GM12878 (cell line): ENCODE measurements at regions not wholly inside any gene's neighbourhood (a gene's known extent, or its start where the extent isn't known, plus 50 kb on each side); places are given as distances from the start of the nearest gene placed in this dataset.

Experiments
- ATAC-seq: fragments of 200-7000 bp; cut with Tn5 transposase; 3 replicates; pipeline ENCODE4 v1.9.1; 2020; ENCODE audit warnings: mild to moderate bottlenecking, moderate library complexity
- BruUV-seq: library from RNA; stranded (reverse); fragments of 400-500 nt; replicated peaks from 2 replicates; lab custom pipeline; 2021; lab: Mats Ljungman, UMichigan
- CTCF ChIA-PET: fragments of 300-600 bp; sonication (Branson Sonifier 250); formaldehyde crosslinking; extraction: SDS; loops from one replicate; lab custom pipeline; 2021; ENCODE audit warnings: inconsistent platforms; lab: Yijun Ruan, JAX
- POLR2A ChIA-PET: fragments of 350-600 bp; formaldehyde crosslinking; extraction: SDS; loops from one replicate; lab custom pipeline; 2021; ENCODE audit warnings: inconsistent platforms; lab: Charles Lee
- RAD21 ChIA-PET: fragments of 300-600 bp; sonication (Branson Sonifier 250); formaldehyde crosslinking; loops from one replicate; lab custom pipeline; 2023; ENCODE audit warnings: antibody characterized with exemption; ENCODE audit not compliant: unreplicated experiment; lab: Charles Lee
- SMC1A ChIA-PET: fragments of 300-600 bp; sonication (Branson Sonifier 250); formaldehyde crosslinking; loops from one replicate; lab custom pipeline; 2023; ENCODE audit not compliant: unreplicated experiment, uncharacterized antibody; lab: Charles Lee
- DNase-seq: peaks from one replicate; pipeline ENCODE4 v3.0.0-alpha.2; 2011; ENCODE audit warnings: low read depth, low spot score
- FAIRE-seq: peaks from 3 replicates; lab custom pipeline; 2011; peaks lifted over from hg19 to GRCh38; lab: Jason Lieb, UNC
- H2AFZ ChIP-seq: 2 replicates; pipeline ENCODE4 v1.6.0; 2011; ENCODE audit warnings: low read depth, low read length, control low read depth; ENCODE audit not compliant: control insufficient read depth
- H3K27ac ChIP-seq: 2 replicates; pipeline ENCODE4 v1.5.1; 2011; ENCODE audit warnings: control low read depth; ENCODE audit not compliant: control insufficient read depth, insufficient read depth
- H3K27me3 ChIP-seq, 2 experiments: replicated peaks in 1 of 2; 2 replicates each; pipeline versions ENCODE4 v1.6.0 to v1.6.1; 2011; ENCODE audit warnings: low read length in 1 of 2; ENCODE audit not compliant: control insufficient read depth in 2 of 2, insufficient read depth in 2 of 2
- H3K36me3 ChIP-seq, 2 experiments: 2 replicates each; pipeline ENCODE4 v1.5.1; 2011; ENCODE audit warnings: low read length in 1 of 2; ENCODE audit not compliant: control insufficient read depth in 2 of 2, insufficient read depth in 2 of 2
- H3K4me1 ChIP-seq: 2 replicates; pipeline ENCODE4 v1.6.1; 2011; ENCODE audit warnings: mild to moderate bottlenecking, low read length, moderate library complexity, mixed read lengths; ENCODE audit not compliant: control insufficient read depth, insufficient read depth
- H3K4me2 ChIP-seq: 2 replicates; pipeline ENCODE4 v1.6.0; 2011; ENCODE audit warnings: control low read depth; ENCODE audit not compliant: control insufficient read depth, insufficient read depth
- H3K4me3 ChIP-seq: fragments of 200-600 bp; sonication (generic); 2 replicates; pipeline ENCODE4 v1.5.1; 2016
- H3K79me2 ChIP-seq: 2 replicates; pipeline ENCODE4 v1.6.0; 2011; ENCODE audit warnings: low read length; ENCODE audit not compliant: control insufficient read depth, insufficient read depth
- H3K9ac ChIP-seq: 2 replicates; pipeline ENCODE4 v1.8.0; 2011; ENCODE audit warnings: low read length, control low read depth, mixed read lengths; ENCODE audit not compliant: control insufficient read depth, insufficient read depth
- H3K9me3 ChIP-seq: replicated peaks from 3 replicates; pipeline ENCODE4 v1.5.1; 2011; ENCODE audit warnings: mild to moderate bottlenecking, low read length; ENCODE audit not compliant: control insufficient read depth, insufficient read depth
- H4K20me1 ChIP-seq: 2 replicates; pipeline ENCODE4 v1.6.0; 2011; ENCODE audit not compliant: control insufficient read depth, insufficient read depth
- ATF3 ChIP-seq: IDR thresholded peaks from 2 replicates; pipeline ENCODE4 v1.6.1; 2011; ENCODE audit warnings: low read depth, mild to moderate bottlenecking, low read length, moderate library complexity, borderline replicate concordance; ENCODE audit errors: extremely low read depth
- MEF2B ChIP-seq: fragments of 450-650 bp; IDR thresholded peaks from 2 replicates; pipeline ENCODE4 v1.6.1; 2018; ENCODE audit warnings: mild to moderate bottlenecking, moderate library complexity; ENCODE audit not compliant: partially characterized antibody, poor library complexity, severe bottlenecking
- NKRF ChIP-seq: fragments of 450-650 bp; conservative IDR thresholded peaks from 2 replicates; pipeline ENCODE4 v1.6.1; 2017; ENCODE audit warnings: mild to moderate bottlenecking, moderate library complexity
- PAX5 ChIP-seq: IDR thresholded peaks from 2 replicates; pipeline ENCODE4 v1.6.1; 2011; ENCODE audit warnings: low read depth, low read length, borderline replicate concordance
- PAX8 ChIP-seq: fragments of 450-650 bp; IDR thresholded peaks from 2 replicates; pipeline ENCODE4 v1.6.1; 2017; ENCODE audit warnings: mild to moderate bottlenecking, moderate library complexity
- RELA ChIP-seq: fragments of 450-650 bp; IDR thresholded peaks from 2 replicates; pipeline ENCODE4 v1.8.0; 2014; ENCODE audit warnings: borderline replicate concordance; ENCODE audit not compliant: partially characterized antibody
- RFX5 ChIP-seq: IDR thresholded peaks from 2 replicates; pipeline ENCODE4 v1.6.1; 2011; ENCODE audit warnings: low read depth, low read length, improper control_type of control experiment
- TCF12 ChIP-seq: IDR thresholded peaks from 2 replicates; pipeline ENCODE4 v1.6.1; 2011; ENCODE audit warnings: low read depth, mild to moderate bottlenecking, low read length
- ZBTB11 ChIP-seq: fragments of 450-650 bp; formaldehyde crosslinking; IDR thresholded peaks from 2 replicates; pipeline ENCODE4 v1.5.0; 2022; ENCODE audit warnings: mild to moderate bottlenecking, missing genetic modification characterization
- ZBTB4 ChIP-seq: fragments of 450-650 bp; formaldehyde crosslinking; IDR thresholded peaks from 2 replicates; pipeline ENCODE4 v1.4.0; 2022; ENCODE audit warnings: mild to moderate bottlenecking, moderate library complexity
- ZSCAN29 ChIP-seq: fragments of 450-650 bp; IDR thresholded peaks from 2 replicates; pipeline ENCODE4 v1.6.1; 2017; ENCODE audit warnings: mild to moderate bottlenecking, moderate library complexity
- in situ Hi-C: fragments of 300-500 bp; cut with MboI; formaldehyde crosslinking; loops from 9 replicates; pipeline ENCODE4 v1.14.3; 2018; ENCODE audit warnings: mixed read lengths
- intact Hi-C: fragments of 100-400 bp; cut with micrococcal nuclease; formaldehyde crosslinking; loops from one replicate; pipeline ENCODE4 v1.14.2; 2022; ENCODE audit not compliant: unreplicated experiment

DNA sequence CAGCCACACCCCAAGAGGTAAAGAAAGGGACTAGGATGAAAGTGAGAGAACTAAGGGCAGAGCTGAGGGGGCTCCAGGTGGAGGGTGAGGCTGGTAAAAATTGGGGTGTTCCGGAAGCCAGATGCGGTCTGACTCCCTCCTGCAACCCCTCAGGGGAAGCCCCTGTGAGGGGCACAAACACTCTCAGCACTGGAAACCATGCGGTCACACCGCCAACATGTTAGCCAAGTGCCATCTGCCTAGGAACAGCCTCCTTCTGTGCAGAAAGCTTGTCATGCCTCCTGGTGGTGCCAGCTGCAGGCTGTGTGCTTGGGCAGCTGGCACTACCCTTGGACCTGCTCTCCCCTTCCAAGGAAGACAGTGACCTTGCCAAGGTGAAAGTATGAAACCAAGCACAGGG lies 83.5 kb upstream of the RPL38 start (continued):
- TF ChIP-seq NKRF = no peak
- no peak for TF ChIP-seq MEF2B
- no peak for TF ChIP-seq RFX5
- no peak for TF ChIP-seq TCF12
- TF ChIP-seq ZBTB4 (CRISPR knock-in tag) = no peak
- no peak for TF ChIP-seq RELA

- TF ChIP-seq PAX8 = no peak
- no peak for TF ChIP-seq ZBTB11
- TF ChIP-seq TCF12 = no peak
- no peak for TF ChIP-seq ATF3
- no peak for TF ChIP-seq ZSCAN29
- no peak for TF ChIP-seq PAX5
- intact Hi-C loops = no loop called here
- SMC1A ChIA-PET = no interaction called here
- Histone ChIP-seq H3K4me2 (no peak overlapping the region), H3K79me2 (no peaks in the 10 kb centered on the region), H3K27me3 (no peaks in the 10 kb centered on the region; a peak in 1 of 4 replicates), H3K9ac (no peak overlapping the region), H3K4me1 (no peaks in the 10 kb centered on the region), H3K36me3 (no peaks in the 10 kb centered on the region), H2AFZ (no peak overlapping the region), H3K9me3 (no peaks in the 10 kb centered on the region), H4K20me1 (no peaks in the 10 kb centered on the region), H3K27ac (no peak overlapping the region), H3K4me3 (no peak overlapping the region)
- in situ Hi-C loops = no loop called here
- CTCF ChIA-PET = no interaction called here
- RAD21 ChIA-PET = no interaction called here
- POLR2A ChIA-PET = no interaction called here
- BruUV-seq = no TSS peak
- DNase-seq = no peak
- ATAC-seq = no peak
- no peak for FAIRE-seq
Measured at GRCh38 chr17:74123350-74123749, 80.1 kb upstream of the RPL38 start.
